ENCODE measurements at regions not wholly inside any gene's neighbourhood (a gene's known extent, or its start where the extent isn't known, plus 50 kb on each side); places are given as distances from the start of the nearest gene placed in this dataset.

DNA sequence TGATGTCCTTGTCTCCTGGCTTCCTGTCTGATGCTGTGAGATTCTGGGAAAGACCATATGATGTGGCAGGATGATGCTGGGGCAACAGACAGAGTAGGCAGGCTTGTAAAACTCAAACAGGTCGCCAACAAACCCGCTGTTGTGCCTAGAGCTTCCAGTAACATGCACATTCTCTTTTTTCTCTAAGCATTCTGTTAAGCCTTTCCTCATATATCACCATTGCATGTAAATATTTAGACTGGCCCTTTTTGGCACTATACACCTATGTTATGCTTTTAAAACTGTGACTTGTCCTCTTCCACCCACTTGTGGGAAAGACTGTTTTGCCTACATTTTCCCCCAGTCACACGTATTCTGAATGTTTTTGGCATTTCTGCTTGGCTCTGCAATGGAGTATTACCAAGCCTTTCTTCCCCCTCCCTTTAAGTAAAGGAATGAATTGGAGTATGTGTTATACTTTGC, 250.4 kb upstream of the TANK start:
- DNase-seq (ENCODE audit: low read depth), result no peak
- no peak overlapping the region for H3K4me3 ChIP-seq (ENCODE audit: control insufficient read depth, low read depth, low read length)
- TF ChIP-seq, protein P1, sequence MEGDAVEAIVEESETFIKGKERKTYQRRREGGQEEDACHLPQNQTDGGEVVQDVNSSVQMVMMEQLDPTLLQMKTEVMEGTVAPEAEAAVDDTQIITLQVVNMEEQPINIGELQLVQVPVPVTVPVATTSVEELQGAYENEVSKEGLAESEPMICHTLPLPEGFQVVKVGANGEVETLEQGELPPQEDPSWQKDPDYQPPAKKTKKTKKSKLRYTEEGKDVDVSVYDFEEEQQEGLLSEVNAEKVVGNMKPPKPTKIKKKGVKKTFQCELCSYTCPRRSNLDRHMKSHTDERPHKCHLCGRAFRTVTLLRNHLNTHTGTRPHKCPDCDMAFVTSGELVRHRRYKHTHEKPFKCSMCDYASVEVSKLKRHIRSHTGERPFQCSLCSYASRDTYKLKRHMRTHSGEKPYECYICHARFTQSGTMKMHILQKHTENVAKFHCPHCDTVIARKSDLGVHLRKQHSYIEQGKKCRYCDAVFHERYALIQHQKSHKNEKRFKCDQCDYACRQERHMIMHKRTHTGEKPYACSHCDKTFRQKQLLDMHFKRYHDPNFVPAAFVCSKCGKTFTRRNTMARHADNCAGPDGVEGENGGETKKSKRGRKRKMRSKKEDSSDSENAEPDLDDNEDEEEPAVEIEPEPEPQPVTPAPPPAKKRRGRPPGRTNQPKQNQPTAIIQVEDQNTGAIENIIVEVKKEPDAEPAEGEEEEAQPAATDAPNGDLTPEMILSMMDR (IDR thresholded peaks at IDR 0.05; ENCODE audit: control insufficient read depth, insufficient read depth, low read depth, low read length, missing control alignments), result no peak

DNA sequence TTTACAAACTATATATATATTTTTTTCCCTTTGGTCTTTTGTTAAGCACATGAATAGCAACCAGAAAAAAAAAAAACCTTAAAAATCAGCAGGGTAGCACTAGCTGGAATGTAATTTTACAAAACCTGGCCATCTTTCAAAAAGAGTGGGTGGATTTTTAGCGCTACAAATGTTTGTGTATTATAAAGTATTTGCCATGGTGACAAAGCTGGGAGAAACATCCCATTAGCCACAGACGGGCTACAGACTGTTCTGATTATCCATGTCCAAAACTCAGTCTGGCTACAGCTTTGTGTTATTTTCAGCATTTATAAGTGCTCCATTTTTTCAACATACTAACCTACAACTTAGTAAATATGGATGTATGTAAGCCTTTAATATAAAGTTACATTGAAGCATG, 249.5 kb upstream of the TANK start:
- H3K4me3 ChIP-seq (ENCODE audit: control insufficient read depth, low read depth, low read length), result no peak overlapping the region
- DNase-seq (ENCODE audit: low read depth), result peak; percentile 77
- TF ChIP-seq, protein P1 (IDR thresholded peaks at IDR 0.05; ENCODE audit: control insufficient read depth, insufficient read depth, low read depth, low read length, missing control alignments), result no peak

DNA sequence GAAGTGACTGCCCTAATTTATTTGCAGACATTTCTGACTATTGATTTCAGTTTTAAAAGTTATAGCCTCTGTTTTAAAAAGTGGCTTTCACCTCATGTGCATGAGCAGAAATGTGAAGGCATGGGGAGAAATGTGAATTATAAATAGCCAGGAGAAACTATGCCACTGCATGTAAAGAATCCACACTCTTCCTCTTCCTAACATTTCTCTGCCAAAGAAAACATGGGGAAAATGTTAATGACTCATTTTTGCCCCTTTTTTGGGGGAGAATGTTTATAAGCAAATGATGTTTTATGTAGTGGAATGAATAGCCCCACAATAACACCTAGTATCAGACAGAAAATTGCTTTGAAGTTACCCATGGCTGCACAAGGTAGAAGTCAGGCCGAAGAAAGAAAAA, 249.0 kb upstream of the TANK start:
- TF ChIP-seq, protein P1 (IDR thresholded peaks at IDR 0.05; ENCODE audit: control insufficient read depth, insufficient read depth, low read depth, low read length, missing control alignments), result no peak
- H3K4me3 ChIP-seq (ENCODE audit: control insufficient read depth, low read depth, low read length), result no peak overlapping the region
- no peak for DNase-seq (ENCODE audit: low read depth)

DNA sequence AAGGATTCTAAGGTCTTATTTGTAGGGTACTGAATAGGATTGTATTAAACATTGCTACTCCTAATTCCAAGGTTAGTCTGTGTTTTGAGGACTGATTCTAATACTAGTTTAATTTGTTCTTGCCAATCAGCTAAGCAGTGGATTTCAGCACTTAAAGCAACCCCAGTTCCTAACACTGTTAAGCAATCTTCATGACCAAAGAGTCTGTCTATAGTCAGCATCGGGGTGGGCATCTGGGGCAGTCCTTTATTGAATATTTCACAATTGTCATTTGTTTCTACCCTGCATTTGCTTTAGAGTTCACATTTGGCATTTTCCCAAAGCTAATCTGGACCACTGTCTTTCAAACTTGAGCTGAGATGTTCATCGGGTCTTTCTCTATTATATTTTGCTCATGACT, 248.0 kb upstream of the TANK start:
- DNase-seq (ENCODE audit: low read depth), result no peak
- H3K4me3 ChIP-seq (ENCODE audit: control insufficient read depth, low read depth, low read length), result no peak overlapping the region
- TF ChIP-seq, protein P1 (IDR thresholded peaks at IDR 0.05; ENCODE audit: control insufficient read depth, insufficient read depth, low read depth, low read length, missing control alignments), result peak; percentile 2

DNA sequence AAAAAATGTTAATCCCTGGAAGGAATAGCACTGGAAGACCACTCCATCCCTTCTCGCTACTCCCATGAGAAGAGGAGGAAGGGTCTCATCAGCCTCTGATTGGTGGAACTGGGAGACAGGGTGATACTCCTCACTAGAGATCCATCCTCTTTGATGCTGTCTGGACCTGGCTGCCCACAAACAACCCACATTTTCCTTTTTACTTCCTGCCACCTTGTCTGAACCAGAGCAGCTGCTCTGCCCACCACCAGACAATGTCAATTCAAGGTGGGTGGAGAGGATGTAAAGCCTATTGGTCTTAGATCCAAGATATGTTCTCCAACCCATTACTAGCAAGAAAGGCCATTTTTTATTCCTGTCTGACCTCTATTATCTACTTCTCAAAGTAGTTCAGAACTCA, 246.9 kb upstream of the TANK start:
- no peak for DNase-seq (ENCODE audit: low read depth)
- H3K4me3 ChIP-seq (ENCODE audit: control insufficient read depth, low read depth, low read length), result no peak overlapping the region
- TF ChIP-seq, protein P1 (IDR thresholded peaks at IDR 0.05; ENCODE audit: control insufficient read depth, insufficient read depth, low read depth, low read length, missing control alignments), result no peak

DNA sequence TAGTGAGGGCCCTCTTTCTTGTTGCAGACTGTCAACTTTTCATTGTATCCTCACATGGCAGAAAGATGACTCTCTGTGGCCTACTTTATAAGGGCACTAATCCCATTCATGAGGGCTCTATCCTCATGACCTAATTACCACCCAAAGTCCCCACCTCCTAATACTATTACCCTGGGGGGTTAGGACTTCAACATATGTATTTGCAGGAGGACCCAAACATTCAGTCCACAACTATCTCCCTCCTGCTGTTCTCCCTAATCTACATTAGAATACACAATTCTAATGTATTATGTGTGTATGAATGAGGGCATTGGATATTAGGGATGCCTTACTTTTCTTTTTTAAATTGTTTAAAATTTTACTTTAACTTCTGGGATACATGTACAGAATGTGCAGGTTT, 246.0 kb upstream of the TANK start:
- DNase-seq (ENCODE audit: low read depth), result no peak
- TF ChIP-seq, protein P1 (IDR thresholded peaks at IDR 0.05; ENCODE audit: control insufficient read depth, insufficient read depth, low read depth, low read length, missing control alignments), result no peak
- H3K4me3 ChIP-seq (ENCODE audit: control insufficient read depth, low read depth, low read length), result no peak overlapping the region

DNA sequence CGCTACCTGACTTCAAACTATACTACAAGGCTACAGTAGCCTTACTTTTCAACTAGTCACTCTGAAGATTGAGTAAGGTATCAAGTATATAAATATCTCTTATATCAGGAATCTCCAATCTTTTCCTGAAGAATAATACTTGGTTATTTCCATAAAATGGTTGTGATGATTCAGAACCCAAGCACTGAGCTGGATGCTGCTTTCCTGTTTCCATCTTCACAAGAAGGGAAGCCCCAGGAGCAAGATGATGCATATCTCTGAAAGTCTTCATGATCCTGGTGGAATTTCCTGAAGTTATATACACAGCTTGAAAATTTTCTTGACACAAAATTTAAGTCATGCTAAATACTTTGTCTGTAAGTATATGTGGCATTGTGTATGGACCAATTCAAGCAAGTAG, 243.9 kb upstream of the TANK start:
- no peak overlapping the region for H3K4me3 ChIP-seq (ENCODE audit: control insufficient read depth, low read depth, low read length)
- TF ChIP-seq, protein P1 (IDR thresholded peaks at IDR 0.05; ENCODE audit: control insufficient read depth, insufficient read depth, low read depth, low read length, missing control alignments), result no peak
- DNase-seq (ENCODE audit: low read depth), result no peak

All from AG09309 (cell line).